Glutamatergic neuron (in vitro differentiated cells): ENCODE measurements at regions not wholly inside any gene's neighbourhood (a gene's known extent, or its start where the extent isn't known, plus 50 kb on each side); places are given as distances from the start of the nearest gene placed in this dataset.

Experiments used
- DNase-seq: peaks from one replicate; pipeline ENCODE4 v3.0.0; 2022
- H3K27ac Mint-ChIP-seq: one replicate; pipeline ENCODE4 v1.8.0; 2020; ENCODE audit warnings: mild to moderate bottlenecking, mixed read lengths, inconsistent platforms; ENCODE audit not compliant: unreplicated experiment
- H3K27me3 Mint-ChIP-seq: one replicate; pipeline ENCODE4 v1.8.0; 2020; ENCODE audit warnings: mild to moderate bottlenecking, moderate library complexity, mixed read lengths, inconsistent platforms; ENCODE audit not compliant: unreplicated experiment
- H3K36me3 Mint-ChIP-seq: one replicate; pipeline ENCODE4 v1.8.0; 2020; ENCODE audit warnings: mild to moderate bottlenecking, mixed read lengths, inconsistent platforms; ENCODE audit not compliant: unreplicated experiment
- H3K4me1 Mint-ChIP-seq: one replicate; pipeline ENCODE4 v1.8.0; 2020; ENCODE audit warnings: mild to moderate bottlenecking, low read depth, mixed read lengths, inconsistent platforms; ENCODE audit not compliant: unreplicated experiment
- H3K4me3 Mint-ChIP-seq: one replicate; pipeline ENCODE4 v1.8.0; 2020; ENCODE audit warnings: mild to moderate bottlenecking, mixed read lengths, inconsistent platforms; ENCODE audit not compliant: unreplicated experiment
- H3K9me3 Mint-ChIP-seq: one replicate; pipeline ENCODE4 v1.8.0; 2020; ENCODE audit warnings: mild to moderate bottlenecking, moderate library complexity, mixed read lengths, inconsistent platforms; ENCODE audit not compliant: unreplicated experiment
- TF ChIP-seq, protein P1 (sequence below): fragments of 200-600 bp; sonication (generic); IDR thresholded peaks from one replicate; pipeline ENCODE4 v1.5.0; 2021; ENCODE audit not compliant: partially characterized antibody, unreplicated experiment

DNA sequence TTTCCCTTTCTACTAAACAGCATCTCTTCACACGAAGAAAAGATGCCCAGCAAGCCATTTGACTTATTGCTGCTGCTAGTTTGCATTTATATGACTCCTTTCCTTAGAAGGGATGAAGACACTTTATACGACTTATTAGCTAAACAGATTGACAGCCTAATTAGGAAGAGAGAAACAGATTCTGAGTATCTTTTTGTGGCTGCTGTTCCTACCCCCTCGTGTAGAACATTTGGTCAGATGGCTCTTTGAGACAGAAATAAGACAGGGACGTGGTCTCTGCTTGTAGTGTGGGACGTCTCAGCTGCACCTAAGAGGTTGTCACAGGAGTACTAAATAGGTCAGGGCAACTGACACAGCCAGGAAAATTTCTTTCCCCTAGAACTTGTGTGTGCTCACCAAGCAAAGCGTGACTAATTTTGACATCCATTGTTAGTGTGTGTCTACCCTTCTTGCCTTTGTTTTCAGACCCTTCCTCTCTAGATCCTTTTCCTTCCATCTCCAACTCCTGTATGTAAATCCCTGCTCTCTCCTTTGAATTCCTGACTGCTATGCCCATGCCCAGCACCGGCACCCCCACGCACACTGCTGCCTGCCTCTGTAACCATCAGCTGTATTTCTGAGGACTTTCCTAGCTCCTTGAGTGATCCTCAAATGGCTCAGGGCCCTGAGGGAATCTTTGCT is 83.2 kb downstream of the DAD1 start:
- H3K27ac Mint-ChIP-seq: no peak overlapping the region
- H3K27me3 Mint-ChIP-seq: peaks cover 4% of the 10 kb centered on the region

DNA sequence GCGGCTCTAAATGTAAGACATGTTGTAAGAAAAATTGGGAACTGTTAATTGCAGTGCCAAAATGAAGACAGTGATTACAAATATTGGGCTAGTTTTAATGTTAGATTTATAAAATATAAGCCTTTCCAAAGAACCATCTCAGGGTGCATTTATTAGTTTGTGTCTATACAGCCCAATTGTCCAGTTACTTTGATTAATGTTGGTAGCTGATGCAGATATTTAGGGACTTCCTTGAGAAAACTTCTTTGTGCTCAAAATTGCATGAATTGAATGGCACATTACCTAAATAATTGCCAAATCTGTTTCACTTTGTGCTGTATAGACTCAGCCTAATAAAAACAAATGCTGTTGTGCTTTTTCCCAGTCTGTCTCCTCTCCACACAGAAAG is 83.7 kb downstream of the DAD1 start:
- Mint-ChIP-seq H3K9me3 (peaks cover 2% of the 10 kb centered on the region), H3K4me3 (no peak overlapping the region), H3K27ac (no peak overlapping the region), H3K27me3 (peaks cover 4% of the 10 kb centered on the region), H3K4me1 (peaks cover 10% of the 10 kb centered on the region), H3K36me3 (no peaks in the 10 kb centered on the region)
- DNase-seq: no peak
- TF ChIP-seq, protein P1, sequence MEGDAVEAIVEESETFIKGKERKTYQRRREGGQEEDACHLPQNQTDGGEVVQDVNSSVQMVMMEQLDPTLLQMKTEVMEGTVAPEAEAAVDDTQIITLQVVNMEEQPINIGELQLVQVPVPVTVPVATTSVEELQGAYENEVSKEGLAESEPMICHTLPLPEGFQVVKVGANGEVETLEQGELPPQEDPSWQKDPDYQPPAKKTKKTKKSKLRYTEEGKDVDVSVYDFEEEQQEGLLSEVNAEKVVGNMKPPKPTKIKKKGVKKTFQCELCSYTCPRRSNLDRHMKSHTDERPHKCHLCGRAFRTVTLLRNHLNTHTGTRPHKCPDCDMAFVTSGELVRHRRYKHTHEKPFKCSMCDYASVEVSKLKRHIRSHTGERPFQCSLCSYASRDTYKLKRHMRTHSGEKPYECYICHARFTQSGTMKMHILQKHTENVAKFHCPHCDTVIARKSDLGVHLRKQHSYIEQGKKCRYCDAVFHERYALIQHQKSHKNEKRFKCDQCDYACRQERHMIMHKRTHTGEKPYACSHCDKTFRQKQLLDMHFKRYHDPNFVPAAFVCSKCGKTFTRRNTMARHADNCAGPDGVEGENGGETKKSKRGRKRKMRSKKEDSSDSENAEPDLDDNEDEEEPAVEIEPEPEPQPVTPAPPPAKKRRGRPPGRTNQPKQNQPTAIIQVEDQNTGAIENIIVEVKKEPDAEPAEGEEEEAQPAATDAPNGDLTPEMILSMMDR: no peak

More for the DNA sequence above, 83.2 kb downstream of the DAD1 start:
- TF ChIP-seq, protein P1: no peak
- Mint-ChIP-seq H3K4me3 (no peak overlapping the region), H3K4me1 (peaks cover 10% of the 10 kb centered on the region), H3K9me3 (peaks cover 2% of the 10 kb centered on the region), H3K36me3 (no peaks in the 10 kb centered on the region)
- no peak for DNase-seq

DNA sequence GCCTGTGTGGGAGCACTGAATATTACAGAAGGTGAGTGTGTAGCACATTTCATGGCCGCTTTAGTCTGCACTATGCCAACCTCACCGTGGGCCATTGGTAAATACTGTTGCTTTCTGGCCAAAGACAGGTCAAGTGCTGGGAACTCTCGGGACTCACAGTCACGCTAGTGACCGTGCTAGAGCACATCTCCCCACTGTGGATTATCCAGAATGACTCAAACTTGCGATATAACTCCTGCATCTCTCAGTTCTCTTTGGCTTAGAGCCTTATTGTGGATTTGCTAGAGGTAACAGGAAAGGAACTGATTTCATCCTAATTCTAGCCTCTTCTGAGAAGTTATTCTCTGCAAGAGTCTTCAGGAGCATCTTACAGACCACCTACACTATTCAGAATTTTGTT is 86.5 kb downstream of the DAD1 start:
- Mint-ChIP-seq H3K4me3 (no peak overlapping the region), H3K27me3 (peaks cover 4% of the 10 kb centered on the region), H3K4me1 (peaks cover 6% of the 10 kb centered on the region), H3K36me3 (no peaks in the 10 kb centered on the region), H3K9me3 (peaks cover 3% of the 10 kb centered on the region), H3K27ac (no peak overlapping the region)
- TF ChIP-seq, protein P1: no peak
- DNase-seq: no peak

DNA sequence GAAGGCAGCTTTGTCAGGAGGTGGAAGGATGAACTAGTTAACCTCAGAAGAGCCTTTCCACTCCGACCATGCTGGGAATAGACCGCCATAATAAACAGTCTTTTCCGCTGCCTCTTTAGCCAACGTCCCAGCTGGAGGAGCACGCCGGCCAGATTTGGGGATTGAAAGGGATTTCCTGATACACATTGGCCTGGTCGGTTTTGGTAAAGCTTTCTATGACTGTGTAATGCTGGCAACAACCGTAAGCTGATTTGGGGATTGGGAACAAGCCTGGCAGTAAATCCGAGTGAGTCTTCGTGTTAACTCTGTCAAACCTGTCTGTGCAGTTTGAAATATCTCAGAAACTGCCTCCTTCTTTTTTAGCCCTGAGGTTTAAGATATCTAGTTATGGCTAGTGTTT is 87.0 kb downstream of the DAD1 start:
- Mint-ChIP-seq H3K27me3 (peaks cover 4% of the 10 kb centered on the region), H3K9me3 (peaks cover 1% of the 10 kb centered on the region), H3K4me1 (peaks cover 6% of the 10 kb centered on the region), H3K27ac (no peak overlapping the region), H3K36me3 (no peaks in the 10 kb centered on the region), H3K4me3 (no peak overlapping the region)
- no peak for DNase-seq
- TF ChIP-seq, protein P1: no peak

DNA sequence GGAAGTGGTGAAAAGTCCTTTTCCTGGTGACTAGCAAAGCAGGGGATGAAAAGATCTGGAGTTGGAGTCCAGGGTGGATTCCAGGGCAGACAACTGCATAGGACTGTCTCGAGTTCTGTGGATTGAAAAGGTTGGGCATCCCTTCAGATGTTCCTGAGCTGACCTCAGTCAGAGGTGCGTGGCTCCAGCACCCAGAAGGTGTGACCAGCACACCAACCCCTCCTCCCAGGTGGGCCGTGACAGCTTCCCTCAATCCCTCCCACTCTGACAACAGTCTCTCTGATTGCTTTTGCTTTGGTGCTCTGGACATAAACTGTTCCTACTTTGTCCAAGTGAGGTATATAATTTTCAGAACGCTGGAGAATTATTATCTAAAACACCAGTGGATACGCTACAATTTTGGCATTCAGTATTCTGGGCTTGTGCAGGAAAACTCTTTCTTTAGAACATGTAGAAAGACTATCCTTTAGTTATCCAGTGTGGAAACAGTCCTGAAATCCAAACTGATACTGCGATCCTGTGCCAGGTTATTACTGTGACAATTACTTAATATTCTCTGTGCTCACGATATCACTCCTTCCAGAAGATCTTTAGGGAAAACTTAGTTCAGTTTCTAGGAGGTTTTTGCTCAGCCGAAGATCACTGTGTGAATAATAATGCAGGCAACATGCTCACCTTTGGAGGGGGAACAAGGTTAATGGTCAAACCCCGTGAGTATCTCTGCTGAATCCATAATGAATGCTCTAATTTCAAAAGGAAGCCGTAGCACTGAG is 87.9 kb downstream of the DAD1 start:
- H3K9me3 Mint-ChIP-seq: peaks cover 1% of the 10 kb centered on the region
- TF ChIP-seq, protein P1: no peak
- no peak for DNase-seq
- no peak overlapping the region for H3K4me3 Mint-ChIP-seq
- peaks cover 4% of the 10 kb centered on the region for H3K27me3 Mint-ChIP-seq
- no peaks in the 10 kb centered on the region for H3K36me3 Mint-ChIP-seq
- peaks cover 2% of the 10 kb centered on the region for H3K4me1 Mint-ChIP-seq
- no peak overlapping the region for H3K27ac Mint-ChIP-seq
